ENCODE measurements at regions not wholly inside any gene's neighbourhood (a gene's known extent, or its start where the extent isn't known, plus 50 kb on each side); places are given as distances from the start of the nearest gene placed in this dataset.
"Not testable (repeated sequence)": the region's sequence is repeated elsewhere in the genome, so short reads cannot be mapped to it uniquely, and the experiment has no call there.

DNA sequence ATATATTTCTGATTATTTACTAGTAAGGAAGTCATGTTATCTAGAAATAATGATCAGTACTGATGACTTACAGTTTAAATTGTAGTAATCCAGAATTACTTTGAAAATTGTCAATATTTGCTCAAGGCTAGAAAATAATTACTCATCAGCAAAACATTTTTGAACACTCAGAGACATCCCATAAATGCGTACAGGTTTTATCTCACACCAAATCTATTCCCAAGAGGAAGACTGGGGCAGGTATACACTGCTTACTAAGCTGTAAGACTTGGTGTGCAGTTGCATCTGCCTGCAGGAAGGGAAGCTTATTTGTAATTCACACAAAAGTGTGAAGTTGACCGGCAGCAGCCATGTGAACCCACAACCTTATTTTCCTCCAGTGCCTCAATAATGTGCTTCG, 146.4 kb downstream of the CCER1 start:
- Histone ChIP-seq H3K4me3 (no peak overlapping the region), H3K27ac (ENCODE audit: low read depth in 1 of 2, low read length in 1 of 2) (no peak overlapping the region), H3K36me3 (ENCODE audit: control insufficient read depth in 4 of 4, insufficient read depth in 4 of 4, low read length in 4 of 4) (no peaks in the 10 kb centered on the region), H3K9me3 (ENCODE audit: control insufficient read depth in 4 of 4, insufficient read depth in 3 of 4, low read length in 3 of 4) (peaks cover 0 to 2% (median 0%) of the 10 kb centered on the region in 4 donors), H3K27me3 (ENCODE audit: control insufficient read depth in 3 of 3, insufficient read depth in 3 of 3, low read length in 2 of 3) (no peaks in the 10 kb centered on the region), H3K4me1 (ENCODE audit: control insufficient read depth in 5 of 5, insufficient read depth in 5 of 5, low read length in 5 of 5) (no peaks in the 10 kb centered on the region), H3K9ac (ENCODE audit: insufficient read depth in 1 of 2, low read length in 2 of 2) (no peak overlapping the region)
- WGBS, 2 donors, result 80 to 85% methylated on average over 3 of the region's 3 CpGs
- no peak for DNase-seq
- TF ChIP-seq, protein P1, sequence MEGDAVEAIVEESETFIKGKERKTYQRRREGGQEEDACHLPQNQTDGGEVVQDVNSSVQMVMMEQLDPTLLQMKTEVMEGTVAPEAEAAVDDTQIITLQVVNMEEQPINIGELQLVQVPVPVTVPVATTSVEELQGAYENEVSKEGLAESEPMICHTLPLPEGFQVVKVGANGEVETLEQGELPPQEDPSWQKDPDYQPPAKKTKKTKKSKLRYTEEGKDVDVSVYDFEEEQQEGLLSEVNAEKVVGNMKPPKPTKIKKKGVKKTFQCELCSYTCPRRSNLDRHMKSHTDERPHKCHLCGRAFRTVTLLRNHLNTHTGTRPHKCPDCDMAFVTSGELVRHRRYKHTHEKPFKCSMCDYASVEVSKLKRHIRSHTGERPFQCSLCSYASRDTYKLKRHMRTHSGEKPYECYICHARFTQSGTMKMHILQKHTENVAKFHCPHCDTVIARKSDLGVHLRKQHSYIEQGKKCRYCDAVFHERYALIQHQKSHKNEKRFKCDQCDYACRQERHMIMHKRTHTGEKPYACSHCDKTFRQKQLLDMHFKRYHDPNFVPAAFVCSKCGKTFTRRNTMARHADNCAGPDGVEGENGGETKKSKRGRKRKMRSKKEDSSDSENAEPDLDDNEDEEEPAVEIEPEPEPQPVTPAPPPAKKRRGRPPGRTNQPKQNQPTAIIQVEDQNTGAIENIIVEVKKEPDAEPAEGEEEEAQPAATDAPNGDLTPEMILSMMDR (IDR thresholded peaks at IDR 0.05; ENCODE audit: control extremely low read depth, extremely low read depth), result no peak
- no peak for ATAC-seq (ENCODE audit: insufficient read depth, low FRiP score)

DNA sequence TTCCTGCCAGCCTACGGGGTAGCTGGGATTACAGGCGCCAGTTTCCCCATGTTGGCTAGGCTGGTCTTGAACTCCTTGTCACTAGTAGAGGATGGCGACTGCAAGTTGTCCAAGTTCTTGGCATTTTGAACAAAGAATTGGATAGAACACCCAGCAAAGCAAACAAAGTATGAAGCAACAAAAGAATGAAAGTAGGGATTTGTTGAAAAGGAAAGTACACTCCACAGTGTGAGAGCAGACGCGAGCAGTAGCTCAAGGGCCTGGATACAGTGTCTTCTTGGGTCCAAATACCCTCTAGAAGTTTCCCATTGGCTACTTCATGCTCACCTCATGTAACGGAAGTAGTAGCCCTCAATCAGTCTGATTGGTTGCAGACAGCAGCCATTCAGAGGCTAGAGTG, 152.2 kb downstream of the CCER1 start:
- no peaks in the 10 kb centered on the region for H3K27me3 ChIP-seq (ENCODE audit: control insufficient read depth in 3 of 3, insufficient read depth in 3 of 3, low read length in 2 of 3)
- H3K9me3 ChIP-seq (ENCODE audit: control insufficient read depth in 4 of 4, insufficient read depth in 3 of 4, low read length in 3 of 4), result peaks cover 0 to 3% (median under 1%) of the 10 kb centered on the region in 4 donors
- DNase-seq (no peak), ATAC-seq (ENCODE audit: insufficient read depth, low FRiP score) (no peak)
- H3K4me3 ChIP-seq, result no peak overlapping the region
- WGBS, 2 donors, result 92 to 94% methylated on average over 6 of the region's 6 CpGs
- no peaks in the 10 kb centered on the region for H3K36me3 ChIP-seq (ENCODE audit: control insufficient read depth in 4 of 4, insufficient read depth in 4 of 4, low read length in 4 of 4)
- no peak overlapping the region for H3K27ac ChIP-seq (ENCODE audit: low read depth in 1 of 2, low read length in 1 of 2)
- H3K4me1 ChIP-seq (ENCODE audit: control insufficient read depth in 5 of 5, insufficient read depth in 5 of 5, low read length in 5 of 5), result no peaks in the 10 kb centered on the region
- TF ChIP-seq, protein P1 (IDR thresholded peaks at IDR 0.05; ENCODE audit: control extremely low read depth, extremely low read depth), result no peak
- H3K9ac ChIP-seq (ENCODE audit: insufficient read depth in 1 of 2, low read length in 2 of 2), result no peak overlapping the region

DNA sequence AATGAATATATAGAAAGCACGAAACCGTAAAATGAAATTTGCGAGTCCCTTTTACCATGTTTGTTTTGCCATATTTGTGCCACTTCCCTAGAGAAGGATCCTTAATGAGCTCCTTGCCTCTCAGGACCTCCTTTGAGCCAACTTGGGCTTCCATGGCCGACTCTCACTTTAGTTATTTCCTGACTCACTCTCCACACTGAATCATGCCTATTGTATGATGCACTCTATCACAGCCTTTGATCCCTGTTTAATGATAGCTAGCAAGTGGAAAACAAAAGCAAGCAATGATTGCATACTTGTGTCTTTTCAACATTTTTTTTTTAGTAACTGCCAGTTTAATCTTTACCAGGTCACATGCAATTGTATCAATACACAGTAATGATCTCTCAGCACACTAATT, 153.2 kb downstream of the CCER1 start:
- Histone ChIP-seq H3K4me1 (ENCODE audit: control insufficient read depth in 5 of 5, insufficient read depth in 5 of 5, low read length in 5 of 5) (no peaks in the 10 kb centered on the region), H3K36me3 (ENCODE audit: control insufficient read depth in 4 of 4, insufficient read depth in 4 of 4, low read length in 4 of 4) (no peaks in the 10 kb centered on the region), H3K9me3 (ENCODE audit: control insufficient read depth in 4 of 4, insufficient read depth in 3 of 4, low read length in 3 of 4) (peaks cover 0 to 3% (median under 1%) of the 10 kb centered on the region in 4 donors), H3K27me3 (ENCODE audit: control insufficient read depth in 3 of 3, insufficient read depth in 3 of 3, low read length in 2 of 3) (no peaks in the 10 kb centered on the region), H3K27ac (ENCODE audit: low read depth in 1 of 2, low read length in 1 of 2) (no peak overlapping the region), H3K4me3 (no peak overlapping the region), H3K9ac (ENCODE audit: insufficient read depth in 1 of 2, low read length in 2 of 2) (no peak overlapping the region)
- WGBS, 2 donors, result 81 to 89% methylated on average over 4 of the region's 4 CpGs
- TF ChIP-seq, protein P1 (IDR thresholded peaks at IDR 0.05; ENCODE audit: control extremely low read depth, extremely low read depth), result no peak
- no peak for ATAC-seq (ENCODE audit: insufficient read depth, low FRiP score)
- DNase-seq, result no peak

DNA sequence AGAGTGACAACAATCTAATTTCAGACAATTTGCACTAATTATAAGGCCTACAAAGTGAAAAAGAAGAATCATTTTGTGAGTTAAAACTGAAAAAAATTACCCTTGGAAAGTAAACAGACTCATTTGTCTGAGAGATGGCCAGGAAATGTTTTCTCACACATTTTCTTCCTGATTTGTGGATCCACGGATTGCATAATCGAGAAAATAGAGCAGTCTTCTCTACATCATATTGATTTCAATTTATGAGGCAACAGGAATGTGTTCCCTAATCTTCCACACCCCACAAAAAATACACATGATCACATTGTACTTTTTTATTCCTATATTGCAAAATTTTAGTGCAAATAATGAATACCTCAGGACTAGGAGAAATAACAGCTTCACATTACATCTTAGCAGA, 160.8 kb downstream of the CCER1 start:
- DNase-seq (peak in 2 of 3 donors; percentile 19 to 38), ATAC-seq (ENCODE audit: insufficient read depth, low FRiP score) (no peak)
- Histone ChIP-seq H3K4me3 (no peak overlapping the region), H3K27me3 (ENCODE audit: control insufficient read depth in 3 of 3, insufficient read depth in 3 of 3, low read length in 2 of 3) (no peaks in the 10 kb centered on the region), H3K9ac (ENCODE audit: insufficient read depth in 1 of 2, low read length in 2 of 2) (no peak overlapping the region), H3K4me1 (ENCODE audit: control insufficient read depth in 5 of 5, insufficient read depth in 5 of 5, low read length in 5 of 5) (no peaks in the 10 kb centered on the region), H3K27ac (ENCODE audit: low read depth in 1 of 2, low read length in 1 of 2) (no peak overlapping the region), H3K36me3 (ENCODE audit: control insufficient read depth in 4 of 4, insufficient read depth in 4 of 4, low read length in 4 of 4) (no peaks in the 10 kb centered on the region), H3K9me3 (ENCODE audit: control insufficient read depth in 4 of 4, insufficient read depth in 3 of 4, low read length in 3 of 4) (no peaks in the 10 kb centered on the region)
- 35 to 49% methylated on average over 2 of the region's 2 CpGs for WGBS, 2 donors
- TF ChIP-seq, protein P1 (IDR thresholded peaks at IDR 0.05; ENCODE audit: control extremely low read depth, extremely low read depth), result no peak

DNA sequence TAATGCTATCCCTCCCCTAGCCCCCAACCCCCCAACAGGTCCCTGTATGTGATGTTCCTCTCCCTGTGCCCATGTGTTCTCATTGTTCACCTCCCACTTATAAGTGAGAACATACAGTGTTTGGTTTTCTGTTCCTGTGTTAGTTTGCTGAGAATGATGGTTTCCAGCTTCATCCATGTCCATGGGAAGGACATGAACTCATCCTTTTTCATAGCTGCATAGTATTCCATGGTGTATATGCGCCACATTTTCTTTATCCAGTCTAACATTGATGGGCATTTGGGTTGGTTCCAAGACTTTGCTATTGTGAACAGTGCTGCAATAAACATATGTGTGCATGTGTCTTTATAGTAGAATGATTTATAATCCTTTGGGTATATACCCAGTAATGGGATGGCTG, 162.3 kb downstream of the CCER1 start:
- not testable (repeated sequence) for H3K4me1 ChIP-seq (ENCODE audit: control insufficient read depth in 5 of 5, insufficient read depth in 5 of 5, low read length in 5 of 5); H3K27me3 ChIP-seq (ENCODE audit: control insufficient read depth in 3 of 3, insufficient read depth in 3 of 3, low read length in 2 of 3); H3K36me3 ChIP-seq (ENCODE audit: control insufficient read depth in 4 of 4, insufficient read depth in 4 of 4, low read length in 4 of 4); H3K9ac ChIP-seq (ENCODE audit: insufficient read depth in 1 of 2, low read length in 2 of 2); ATAC-seq (ENCODE audit: insufficient read depth, low FRiP score); DNase-seq; H3K4me3 ChIP-seq; H3K9me3 ChIP-seq (ENCODE audit: control insufficient read depth in 4 of 4, insufficient read depth in 3 of 4, low read length in 3 of 4); H3K27ac ChIP-seq (ENCODE audit: low read depth in 1 of 2, low read length in 1 of 2)
- 76 to 93% methylated on average over 1 of the region's 1 CpG for WGBS, 2 donors

All from lung (tissue), 11 donors.